Activated naive CD4-positive, alpha-beta T cell treated with anti-CD3 and anti-CD28 coated beads, Interleukin-2, amount 10 ng/mL, durations not matched to agents 7 days and 5 days (primary cell): ENCODE measurements at regions not wholly inside any gene's neighbourhood (a gene's known extent, or its start where the extent isn't known, plus 50 kb on each side); places are given as distances from the start of the nearest gene placed in this dataset.

Source experiments
- CTCF ChIA-PET: fragments of 350-600 bp; sonication (Branson Sonifier 250); formaldehyde crosslinking; loops from one replicate; lab custom pipeline; 2021; ENCODE audit warnings: antibody characterized with exemption; lab: Charles Lee
- DNase-seq: peaks from one replicate; pipeline ENCODE4 v3.0.0-alpha.2; 2020
- H3K27ac Mint-ChIP-seq: one replicate; pipeline ENCODE4 v1.8.0; 2021; ENCODE audit warnings: mild to moderate bottlenecking, moderate library complexity, mixed read lengths
- H3K27me3 Mint-ChIP-seq: one replicate; pipeline ENCODE4 v1.8.0; 2021; ENCODE audit warnings: mild to moderate bottlenecking, mixed read lengths
- H3K36me3 Mint-ChIP-seq: one replicate; pipeline ENCODE4 v1.8.0; 2021; ENCODE audit warnings: mixed read lengths
- H3K4me1 Mint-ChIP-seq: one replicate; pipeline ENCODE4 v1.8.0; 2021; ENCODE audit warnings: mixed read lengths
- H3K4me3 Mint-ChIP-seq: one replicate; pipeline ENCODE4 v1.8.0; 2021; ENCODE audit warnings: mild to moderate bottlenecking, moderate library complexity, mixed read lengths
- H3K9me3 Mint-ChIP-seq: one replicate; pipeline ENCODE4 v1.8.0; 2021; ENCODE audit warnings: mixed read lengths

- DNase-seq = no peak
- Mint-ChIP-seq H3K27ac (no peak overlapping the region), H3K36me3 (no peaks in the 10 kb centered on the region), H3K9me3 (no peaks in the 10 kb centered on the region), H3K4me3 (no peak overlapping the region), H3K27me3 (peaks cover 13% of the 10 kb centered on the region), H3K4me1 (no peaks in the 10 kb centered on the region)
- CTCF ChIA-PET = no interaction called here
Measured at GRCh38 chr22:26891429-26891828, 234.0 kb downstream of the MIAT start.

DNA sequence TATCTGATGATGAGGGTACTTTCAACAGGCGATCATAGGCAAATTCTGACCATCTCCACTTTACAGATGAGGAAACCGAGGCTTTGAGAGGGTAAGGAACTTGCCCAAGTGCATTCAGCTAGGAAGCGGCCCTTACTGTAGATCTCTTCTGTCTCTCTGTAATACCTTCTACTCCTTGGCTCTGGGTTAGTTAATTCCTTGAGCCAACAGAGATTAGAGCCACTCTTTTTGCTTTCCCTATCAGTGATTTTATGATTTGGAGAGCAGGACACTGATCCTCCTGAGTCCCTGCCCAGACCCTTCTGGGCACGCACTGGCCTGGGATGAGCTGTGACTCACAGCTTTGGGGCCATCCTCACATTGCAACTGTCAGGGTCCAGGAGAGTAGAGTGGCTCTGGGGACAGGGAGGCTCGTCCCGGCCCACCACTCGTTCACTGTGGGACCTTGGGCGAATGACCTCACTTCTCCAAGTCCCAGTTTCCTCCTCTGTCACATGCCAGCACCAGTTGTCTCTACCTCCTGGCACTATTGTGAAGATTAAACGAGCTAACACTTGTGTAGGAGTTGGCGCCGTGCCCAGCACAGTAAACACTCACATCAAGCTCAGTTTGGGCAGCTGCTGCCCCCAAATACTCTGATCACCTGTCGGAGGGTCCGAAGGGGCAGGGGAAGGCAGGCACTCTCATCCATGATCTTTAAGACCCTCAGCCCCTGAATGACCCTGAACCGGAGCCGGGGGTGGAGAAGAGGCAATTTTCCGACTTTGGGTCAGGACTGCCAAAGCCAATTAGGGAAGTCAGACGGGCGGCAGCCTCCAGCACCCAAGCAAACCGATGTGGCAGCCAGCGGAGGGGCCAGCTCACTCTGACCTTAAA is 235.0 kb downstream of the MIAT start:
- no peaks in the 10 kb centered on the region for H3K4me1 Mint-ChIP-seq
- no peak overlapping the region for H3K27ac Mint-ChIP-seq
- no peaks in the 10 kb centered on the region for H3K9me3 Mint-ChIP-seq
- no peaks in the 10 kb centered on the region for H3K36me3 Mint-ChIP-seq
- no peak for DNase-seq
- H3K27me3 Mint-ChIP-seq = peaks cover 13% of the 10 kb centered on the region
- no peak overlapping the region for H3K4me3 Mint-ChIP-seq
- CTCF ChIA-PET = no interaction called here

DNA sequence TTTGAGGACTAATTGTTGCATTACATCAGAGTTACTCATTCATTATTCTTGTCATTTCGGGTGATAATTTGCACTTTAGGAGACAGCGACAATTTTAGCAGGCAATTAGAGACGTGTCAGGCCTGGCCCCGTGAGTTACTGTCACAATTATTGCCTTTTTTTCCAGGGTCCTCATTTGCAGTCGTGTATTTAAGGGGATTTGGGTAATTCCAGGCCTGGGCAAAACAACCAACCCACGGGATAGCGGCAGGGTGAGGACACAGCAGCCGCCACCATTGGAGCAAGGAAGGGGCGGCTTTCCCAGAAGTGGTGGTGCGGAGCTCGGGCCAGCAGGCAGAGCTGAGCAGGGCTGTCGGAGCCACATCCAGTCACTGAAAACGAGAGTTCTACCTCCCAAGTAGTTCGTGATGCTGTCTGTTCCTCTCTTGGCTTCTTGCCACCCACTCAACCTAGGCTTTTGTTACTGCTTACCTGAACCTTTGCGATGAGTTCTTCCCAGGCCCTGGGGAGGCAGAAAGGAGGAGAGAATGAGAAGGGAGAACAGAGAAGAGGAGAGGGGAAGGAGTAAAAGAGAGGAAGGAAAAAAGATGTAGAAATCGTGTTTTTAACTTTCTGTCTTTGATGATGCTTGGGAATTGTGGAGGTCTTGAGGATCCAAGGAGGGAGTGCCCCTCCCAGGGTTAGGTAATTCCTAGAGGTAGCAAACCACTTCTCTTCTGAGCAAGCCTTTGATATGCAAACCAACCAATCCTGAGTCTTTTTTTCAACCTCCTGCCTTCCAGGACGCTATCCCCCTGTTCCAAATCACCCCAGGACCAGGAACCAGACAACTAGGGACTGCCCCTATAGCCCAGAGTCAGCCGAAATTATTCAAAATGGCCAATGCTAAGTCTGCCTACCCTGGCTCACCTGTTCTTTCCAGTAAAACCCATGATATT is 236.1 kb downstream of the MIAT start:
- no peaks in the 10 kb centered on the region for H3K9me3 Mint-ChIP-seq
- peaks cover 13% of the 10 kb centered on the region for H3K27me3 Mint-ChIP-seq
- no peak overlapping the region for H3K27ac Mint-ChIP-seq
- CTCF ChIA-PET = no interaction called here
- no peak for DNase-seq
- no peaks in the 10 kb centered on the region for H3K4me1 Mint-ChIP-seq
- H3K36me3 Mint-ChIP-seq = no peaks in the 10 kb centered on the region
- no peak overlapping the region for H3K4me3 Mint-ChIP-seq

DNA sequence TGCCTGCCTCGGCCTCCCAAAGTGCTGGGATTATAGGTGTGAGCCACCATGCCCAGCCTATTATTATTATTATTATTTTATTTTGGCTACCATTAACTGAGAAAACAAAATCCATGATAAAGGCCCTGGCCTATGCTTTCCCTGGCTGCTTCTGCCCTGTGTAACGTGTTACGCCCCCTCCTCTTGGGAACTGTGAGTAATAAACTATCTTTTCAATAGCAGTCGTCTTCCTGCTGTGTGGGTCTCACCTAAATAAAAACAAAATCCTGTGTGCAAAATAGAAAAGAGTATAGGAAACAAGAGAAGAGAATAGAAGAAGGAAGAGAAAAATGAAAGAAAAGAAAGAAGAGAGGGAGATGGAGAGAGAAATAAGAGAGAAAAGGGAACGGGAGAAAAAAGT is 237.0 kb downstream of the MIAT start:
- Mint-ChIP-seq H3K9me3 (no peaks in the 10 kb centered on the region), H3K4me1 (no peaks in the 10 kb centered on the region), H3K27ac (no peak overlapping the region), H3K27me3 (peaks cover 13% of the 10 kb centered on the region), H3K36me3 (no peaks in the 10 kb centered on the region), H3K4me3 (no peak overlapping the region)
- CTCF ChIA-PET = no interaction called here
- no peak for DNase-seq

- H3K27me3 Mint-ChIP-seq = peaks cover 13% of the 10 kb centered on the region
- CTCF ChIA-PET = no interaction called here
- H3K36me3 Mint-ChIP-seq = no peaks in the 10 kb centered on the region
- H3K27ac Mint-ChIP-seq = no peak overlapping the region
- H3K9me3 Mint-ChIP-seq = no peaks in the 10 kb centered on the region
- H3K4me3 Mint-ChIP-seq = no peak overlapping the region
- H3K4me1 Mint-ChIP-seq = no peaks in the 10 kb centered on the region
- no peak for DNase-seq
Measured at GRCh38 chr22:26894766-26895485, 237.5 kb downstream of the MIAT start.

GRCh38 chr22:26897384-26897783 is 240.0 kb downstream of the MIAT start:
- Mint-ChIP-seq H3K4me3 (no peak overlapping the region), H3K27me3 (peaks cover 34% of the 10 kb centered on the region), H3K36me3 (no peaks in the 10 kb centered on the region), H3K9me3 (no peaks in the 10 kb centered on the region), H3K4me1 (no peaks in the 10 kb centered on the region), H3K27ac (no peak overlapping the region)
- CTCF ChIA-PET = no interaction called here
- no peak for DNase-seq

- no peak for DNase-seq
- Mint-ChIP-seq H3K4me3 (no peak overlapping the region), H3K27ac (no peak overlapping the region), H3K4me1 (peaks cover 6% of the 10 kb centered on the region), H3K36me3 (no peaks in the 10 kb centered on the region), H3K9me3 (no peaks in the 10 kb centered on the region), H3K27me3 (peaks cover 38% of the 10 kb centered on the region)
- CTCF ChIA-PET = no interaction called here
Measured at GRCh38 chr22:26898946-26899605, 241.7 kb downstream of the MIAT start.

- no peak overlapping the region for H3K4me3 Mint-ChIP-seq
Measured at GRCh38 chr22:26900787-26901186, 243.4 kb downstream of the MIAT start.

DNA sequence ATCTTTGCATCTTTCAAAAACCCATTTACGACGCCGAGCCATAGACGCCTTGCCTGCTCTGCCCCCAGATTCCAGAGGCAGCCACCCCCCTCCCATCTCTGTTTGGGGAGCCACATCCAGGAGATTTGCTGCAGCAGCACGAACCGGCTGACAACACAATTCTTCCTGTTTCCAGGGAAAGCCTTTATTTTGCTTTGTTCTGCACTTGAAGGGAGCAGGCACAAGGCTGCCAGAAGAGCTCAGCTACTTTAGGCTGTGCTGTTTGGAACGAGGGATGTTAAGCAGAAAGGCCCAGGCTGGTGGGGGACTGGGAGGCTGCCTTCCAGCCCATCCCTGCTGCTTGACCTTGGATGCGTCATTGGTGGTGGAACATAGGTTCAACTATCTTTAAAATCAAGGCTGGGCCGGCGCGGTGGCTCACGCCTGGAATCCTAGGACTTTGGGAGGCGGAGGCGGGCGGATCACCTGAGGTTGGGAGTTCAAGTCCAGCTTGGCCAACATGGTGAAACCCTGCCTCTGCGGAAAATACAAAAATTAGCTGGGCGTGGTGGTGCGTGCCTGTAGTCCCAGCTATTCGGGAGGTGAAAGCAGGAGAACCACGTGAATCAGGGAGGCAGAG is 243.9 kb downstream of the MIAT start:
- peaks cover 6% of the 10 kb centered on the region for H3K4me1 Mint-ChIP-seq
- H3K27me3 Mint-ChIP-seq = peaks cover 56% of the 10 kb centered on the region
- H3K27ac Mint-ChIP-seq = no peak overlapping the region
- H3K9me3 Mint-ChIP-seq = no peaks in the 10 kb centered on the region
- DNase-seq = no peak
- no peaks in the 10 kb centered on the region for H3K36me3 Mint-ChIP-seq
- no peak overlapping the region for H3K4me3 Mint-ChIP-seq
- CTCF ChIA-PET = no interaction called here

More at GRCh38 chr22:26900787-26901186, 243.4 kb downstream of the MIAT start:
- Mint-ChIP-seq H3K27me3 (peaks cover 55% of the 10 kb centered on the region), H3K4me1 (peaks cover 6% of the 10 kb centered on the region), H3K36me3 (no peaks in the 10 kb centered on the region), H3K9me3 (no peaks in the 10 kb centered on the region), H3K27ac (no peak overlapping the region)
- CTCF ChIA-PET = no interaction called here
- no peak for DNase-seq

GRCh38 chr22:26902401-26903029 is 245.1 kb downstream of the MIAT start:
- CTCF ChIA-PET = no interaction called here
- Mint-ChIP-seq H3K4me1 (peaks cover 6% of the 10 kb centered on the region), H3K36me3 (no peaks in the 10 kb centered on the region), H3K9me3 (no peaks in the 10 kb centered on the region), H3K4me3 (no peak overlapping the region), H3K27me3 (peaks cover 59% of the 10 kb centered on the region), H3K27ac (no peak overlapping the region)
- no peak for DNase-seq

- H3K4me3 Mint-ChIP-seq = no peak overlapping the region
- peaks cover 59% of the 10 kb centered on the region for H3K27me3 Mint-ChIP-seq
- CTCF ChIA-PET = no interaction called here
- no peak overlapping the region for H3K27ac Mint-ChIP-seq
- H3K36me3 Mint-ChIP-seq = no peaks in the 10 kb centered on the region
- DNase-seq = no peak
- no peaks in the 10 kb centered on the region for H3K9me3 Mint-ChIP-seq
- peaks cover 6% of the 10 kb centered on the region for H3K4me1 Mint-ChIP-seq
Measured at GRCh38 chr22:26903030-26903856, 245.9 kb downstream of the MIAT start.

GRCh38 chr22:26904483-26904882 is 247.1 kb downstream of the MIAT start:
- Mint-ChIP-seq H3K36me3 (no peaks in the 10 kb centered on the region), H3K27me3 (peaks cover 59% of the 10 kb centered on the region), H3K27ac (no peak overlapping the region), H3K4me3 (no peak overlapping the region), H3K4me1 (peaks cover 6% of the 10 kb centered on the region), H3K9me3 (no peaks in the 10 kb centered on the region)
- DNase-seq = no peak
- CTCF ChIA-PET = no interaction called here
